RWPE1 (cell line): ENCODE measurements at regions not wholly inside any gene's neighbourhood (a gene's known extent, or its start where the extent isn't known, plus 50 kb on each side); places are given as distances from the start of the nearest gene placed in this dataset.

Experiments
- CTCF ChIA-PET: fragments of 350-600 bp; sonication (Branson Sonifier 250); formaldehyde crosslinking; extraction: SDS; loops from one replicate; lab custom pipeline; 2021; lab: Yijun Ruan, JAX
- POLR2A ChIA-PET: fragments of 400-600 bp; formaldehyde crosslinking; extraction: SDS; loops from one replicate; lab custom pipeline; 2020; ENCODE audit warnings: antibody characterized with exemption; ENCODE audit not compliant: low non-redundant PET; lab: Yijun Ruan, JAX
- DNase-seq: peaks from one replicate; pipeline ENCODE4 v3.0.0; 2012; ENCODE audit warnings: low spot score
- H3K27ac ChIP-seq: fragments of 450-650 bp; 2 replicates; pipeline ENCODE4 v1.5.1; 2017
- TF ChIP-seq, protein P1 (sequence below): fragments of 450-650 bp; conservative IDR thresholded peaks from 2 replicates; pipeline ENCODE4 v1.5.1; 2017; ENCODE audit warnings: low read depth, mild to moderate bottlenecking

DNA sequence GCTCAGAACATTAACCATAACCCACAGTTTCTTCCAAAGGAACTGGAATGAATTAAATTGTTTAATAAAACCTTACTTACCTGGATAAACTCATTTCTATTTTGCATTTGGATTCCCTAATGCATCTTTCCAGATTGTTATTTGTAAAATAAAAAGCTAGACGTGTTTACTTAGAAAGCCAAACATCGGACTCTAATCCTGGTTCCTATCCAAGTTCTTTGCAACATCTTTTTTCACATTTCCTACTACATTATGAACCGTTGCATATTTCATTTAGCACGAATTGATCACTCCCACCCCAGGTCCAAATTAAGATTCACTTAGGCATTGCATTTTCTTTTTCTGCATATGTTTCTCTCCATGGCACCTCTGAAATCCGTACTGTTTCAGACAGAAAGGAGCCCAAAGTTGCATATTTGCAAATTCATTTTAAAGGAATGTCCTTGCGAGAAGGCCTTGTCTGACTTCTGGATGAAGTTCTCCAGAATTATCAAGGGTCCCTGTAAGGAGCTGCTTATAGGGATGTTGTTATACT, 164.4 kb upstream of the GSC start:
- no peak overlapping the region for H3K27ac ChIP-seq
- CTCF ChIA-PET = no interaction called here
- POLR2A ChIA-PET = no interaction called here
- DNase-seq = no peak
- TF ChIP-seq, protein P1, sequence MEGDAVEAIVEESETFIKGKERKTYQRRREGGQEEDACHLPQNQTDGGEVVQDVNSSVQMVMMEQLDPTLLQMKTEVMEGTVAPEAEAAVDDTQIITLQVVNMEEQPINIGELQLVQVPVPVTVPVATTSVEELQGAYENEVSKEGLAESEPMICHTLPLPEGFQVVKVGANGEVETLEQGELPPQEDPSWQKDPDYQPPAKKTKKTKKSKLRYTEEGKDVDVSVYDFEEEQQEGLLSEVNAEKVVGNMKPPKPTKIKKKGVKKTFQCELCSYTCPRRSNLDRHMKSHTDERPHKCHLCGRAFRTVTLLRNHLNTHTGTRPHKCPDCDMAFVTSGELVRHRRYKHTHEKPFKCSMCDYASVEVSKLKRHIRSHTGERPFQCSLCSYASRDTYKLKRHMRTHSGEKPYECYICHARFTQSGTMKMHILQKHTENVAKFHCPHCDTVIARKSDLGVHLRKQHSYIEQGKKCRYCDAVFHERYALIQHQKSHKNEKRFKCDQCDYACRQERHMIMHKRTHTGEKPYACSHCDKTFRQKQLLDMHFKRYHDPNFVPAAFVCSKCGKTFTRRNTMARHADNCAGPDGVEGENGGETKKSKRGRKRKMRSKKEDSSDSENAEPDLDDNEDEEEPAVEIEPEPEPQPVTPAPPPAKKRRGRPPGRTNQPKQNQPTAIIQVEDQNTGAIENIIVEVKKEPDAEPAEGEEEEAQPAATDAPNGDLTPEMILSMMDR = no peak

DNA sequence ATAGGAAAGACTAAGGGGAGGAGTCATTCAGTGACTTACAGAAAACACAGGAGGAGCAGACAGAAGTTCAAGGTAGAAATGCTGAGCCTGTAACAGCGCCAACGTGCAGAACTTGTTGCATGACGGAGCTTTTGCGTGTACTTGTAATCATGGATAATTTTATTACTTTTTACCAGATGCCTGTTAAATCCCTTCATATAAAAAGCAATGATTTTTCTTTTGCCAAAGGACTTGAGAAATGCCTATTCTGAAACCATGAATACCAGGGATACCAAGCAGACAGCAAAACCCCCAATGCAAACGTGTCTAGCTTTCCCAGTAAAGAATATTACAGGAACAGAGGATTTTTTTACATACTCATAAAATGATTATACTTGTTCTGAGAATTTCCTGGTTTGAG, 163.6 kb upstream of the GSC start:
- DNase-seq = no peak
- POLR2A ChIA-PET = no interaction called here
- H3K27ac ChIP-seq = no peak overlapping the region
- TF ChIP-seq, protein P1 = no peak
- CTCF ChIA-PET = no interaction called here

DNA sequence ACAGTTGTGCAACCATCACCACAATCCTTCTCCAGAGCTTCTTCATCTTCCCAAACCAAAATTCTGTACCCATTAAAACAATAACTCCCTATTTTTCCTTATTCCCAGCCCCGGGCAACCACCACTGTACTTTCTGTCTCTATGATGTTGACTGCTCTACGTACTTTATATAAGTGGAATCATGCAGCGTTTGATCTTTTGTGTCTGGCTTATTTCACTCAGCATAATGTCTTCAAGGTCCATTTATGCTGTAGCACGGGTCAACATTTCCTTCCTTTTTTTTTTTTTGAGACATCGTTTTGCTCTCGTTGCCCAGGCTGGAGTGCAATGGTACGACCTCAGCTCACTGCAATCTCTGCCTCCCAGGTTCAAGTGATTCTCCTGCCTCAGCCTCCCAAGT, 162.7 kb upstream of the GSC start:
- CTCF ChIA-PET = no interaction called here
- TF ChIP-seq, protein P1 = no peak
- H3K27ac ChIP-seq = no peak overlapping the region
- POLR2A ChIA-PET = no interaction called here
- DNase-seq = no peak

DNA sequence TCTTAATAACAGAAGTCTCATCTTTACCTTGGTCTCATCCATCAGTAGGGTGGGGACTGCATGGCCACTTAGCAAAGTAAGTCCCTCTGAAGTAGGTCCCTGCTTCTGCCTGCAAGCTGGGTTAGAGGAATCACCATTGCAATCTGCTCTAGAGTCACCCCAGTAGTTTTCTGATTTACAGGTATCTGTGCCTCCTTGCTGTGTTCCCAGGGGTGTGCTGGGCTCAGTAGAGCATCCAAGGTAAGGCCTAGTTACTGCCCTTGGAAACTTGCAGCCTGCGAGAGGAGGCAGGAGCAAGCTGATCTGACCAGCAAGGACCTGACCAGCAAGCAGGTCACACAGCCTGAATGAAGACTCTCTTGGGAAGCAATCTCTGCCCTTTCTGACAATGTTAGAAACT, 160.8 kb upstream of the GSC start:
- TF ChIP-seq, protein P1 = no peak
- H3K27ac ChIP-seq = no peak overlapping the region
- ChIA-PET POLR2A (interaction anchor here (0.5 kb wide), 1 partner anchor 177 kb away, joined by 3 read pairs; no protein-coding TSS in a partner anchor), CTCF (interaction anchor here (0.6 kb wide), 2 partner anchors 375 to 779 kb away, joined by 3 to 4 read pairs; no protein-coding TSS in a partner anchor)
- DNase-seq = no peak

DNA sequence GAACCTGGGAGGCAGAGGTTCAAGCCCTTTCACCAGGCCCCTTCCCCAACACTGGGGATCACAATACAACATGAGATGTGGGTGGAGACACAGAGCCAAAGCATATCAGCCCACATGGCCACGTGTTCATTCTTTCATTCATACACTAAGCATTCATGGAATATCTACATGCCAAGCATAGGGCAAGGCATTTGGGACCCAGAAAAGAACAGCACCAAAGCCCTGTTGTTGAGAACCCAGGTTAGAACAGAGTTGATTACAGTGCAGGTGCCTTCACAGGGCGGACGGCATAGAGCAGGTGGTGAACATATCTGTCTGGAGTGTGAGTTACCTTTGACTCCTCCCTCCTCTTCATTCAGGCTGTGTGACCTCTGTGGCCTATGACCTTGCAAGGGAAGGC, 159.4 kb upstream of the GSC start:
- DNase-seq = no peak
- H3K27ac ChIP-seq = no peak overlapping the region
- TF ChIP-seq, protein P1 = no peak
- POLR2A ChIA-PET = no interaction called here
- CTCF ChIA-PET = no interaction called here

DNA sequence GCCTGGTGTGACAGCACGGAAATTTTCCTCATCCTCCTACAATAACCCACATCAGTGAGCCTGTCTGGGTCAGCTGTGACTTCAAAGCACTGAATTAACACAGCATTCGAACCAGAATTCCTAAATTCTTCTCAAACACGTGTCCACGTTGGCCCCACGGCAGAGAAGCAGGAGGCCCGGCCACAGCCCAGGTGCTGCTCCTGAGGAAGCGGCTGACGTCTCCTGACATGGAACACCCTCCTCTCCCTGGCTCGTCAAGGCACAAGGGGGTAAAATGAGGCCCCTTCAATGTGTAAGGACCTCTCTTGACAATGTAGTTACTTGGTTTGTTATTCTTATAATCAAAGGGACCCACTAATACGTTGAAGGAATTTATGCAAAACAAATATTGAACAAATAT, 156.3 kb upstream of the GSC start:
- TF ChIP-seq, protein P1 = no peak
- CTCF ChIA-PET = no interaction called here
- POLR2A ChIA-PET = no interaction called here
- no peak for DNase-seq
- H3K27ac ChIP-seq = no peak overlapping the region
